T-cell (primary cell): ENCODE measurements at regions not wholly inside any gene's neighbourhood (a gene's known extent, or its start where the extent isn't known, plus 50 kb on each side); places are given as distances from the start of the nearest gene placed in this dataset.

Source experiments
- ATAC-seq, 4 experiments: fragments of 200-7000 bp in 3 of 4; fragments of 150-1000 bp in 1 of 4; cut with Tn5 transposase; replicated peaks in 1 of 4; 1 replicate in 3 of 4; 2 replicates in 1 of 4; pipeline ENCODE4 v1.10.0; 2021; ENCODE audit warnings: moderate library complexity in 3 of 4, mild to moderate bottlenecking in 2 of 4, moderate number of reproducible peaks in 1 of 4
- CTCF ChIA-PET, 2 donors: fragments of 300-600 bp; sonication (Branson Sonifier 250); formaldehyde crosslinking; loops; one replicate each; lab custom pipeline; 2022; ENCODE audit warnings: antibody characterized with exemption in 2 of 2; lab: Charles Lee
- POLR2A ChIA-PET, 2 donors: fragments of 300-600 bp; sonication (Branson Sonifier 250); formaldehyde crosslinking; loops; one replicate each; lab custom pipeline; 2022; ENCODE audit warnings: antibody characterized with exemption in 2 of 2; lab: Charles Lee
- DNase-seq, 35 experiments: peaks; one replicate each; pipeline versions ENCODE4 v3.0.0 to v3.0.0-alpha.2; 2013 to 2023
- H3K27ac ChIP-seq: one replicate; pipeline ENCODE4 v1.5.1; 2013; ENCODE audit warnings: low read length
- H3K27me3 ChIP-seq, 2 experiments: replicated peaks in 1 of 2; 1 replicate in 1 of 2; 2 replicates in 1 of 2; pipeline versions ENCODE4 v1.6.1 to v1.7.0; 2013; ENCODE audit warnings: low read length in 1 of 2, mixed read lengths in 1 of 2; ENCODE audit not compliant: control insufficient read depth in 2 of 2, insufficient read depth in 2 of 2; ENCODE audit errors: extremely low read depth in 1 of 2
- H3K36me3 ChIP-seq, 2 donors: 1 replicate in 1 of 2; 2 replicates in 1 of 2; pipeline versions ENCODE4 v1.6.1 to v1.7.0; 2013; ENCODE audit warnings: low read length in 1 of 2; ENCODE audit not compliant: control insufficient read depth in 2 of 2, insufficient read depth in 1 of 2; ENCODE audit errors: extremely low read depth in 1 of 2
- H3K4me1 ChIP-seq, 2 experiments: 1 replicate in 1 of 2; 2 replicates in 1 of 2; pipeline versions ENCODE4 v1.6.1 to v1.7.0; 2013; ENCODE audit warnings: low read length in 2 of 2, mixed read lengths in 1 of 2; ENCODE audit not compliant: insufficient read depth in 2 of 2, control insufficient read depth in 1 of 2; ENCODE audit errors: extremely low read depth in 1 of 2
- H3K4me3 ChIP-seq, 2 donors: 1 replicate in 1 of 2; 2 replicates in 1 of 2; pipeline versions ENCODE4 v1.5.1 to v1.7.0; 2013; ENCODE audit warnings: mild to moderate bottlenecking in 2 of 2, low read length in 1 of 2, moderate library complexity in 1 of 2; ENCODE audit not compliant: control insufficient read depth in 1 of 2; ENCODE audit errors: extremely low read depth in 1 of 2
- H3K9me3 ChIP-seq: 2 replicates; pipeline ENCODE4 v1.7.0; 2013
- H3K27ac Mint-ChIP-seq, 2 donors: one replicate each; pipeline ENCODE4 v1.8.0; 2020 to 2021; ENCODE audit warnings: mild to moderate bottlenecking in 2 of 2, mixed read lengths in 2 of 2
- H3K27me3 Mint-ChIP-seq, 2 donors: one replicate each; pipeline ENCODE4 v1.8.0; 2021 to 2022; ENCODE audit warnings: mixed read lengths in 2 of 2
- H3K36me3 Mint-ChIP-seq: one replicate; pipeline ENCODE4 v1.8.0; 2021; ENCODE audit warnings: mixed read lengths
- H3K4me1 Mint-ChIP-seq, 3 donors: one replicate each; pipeline ENCODE4 v1.8.0; 2020 to 2022; ENCODE audit warnings: mixed read lengths in 3 of 3, mild to moderate bottlenecking in 1 of 3
- H3K4me3 Mint-ChIP-seq, 3 donors: one replicate each; pipeline ENCODE4 v1.8.0; 2020 to 2022; ENCODE audit warnings: mild to moderate bottlenecking in 3 of 3, mixed read lengths in 3 of 3, moderate library complexity in 3 of 3
- H3K9me3 Mint-ChIP-seq, 3 donors: one replicate each; pipeline ENCODE4 v1.8.0; 2020 to 2022; ENCODE audit warnings: mixed read lengths in 3 of 3
- WGBS: methylation state at CpG from one replicate; pipeline ENCODE4 v1.1.5; 2013; ENCODE audit warnings: missing lambda C conversion rate; ENCODE audit not compliant: insufficient coverage; 5-methylcytosine and 5-hydroxymethylcytosine counted together

- POLR2A ChIA-PET: no interaction called here
- Mint-ChIP-seq H3K27ac (no peak overlapping the region), H3K9me3 (no peaks in the 10 kb centered on the region), H3K36me3 (no peaks in the 10 kb centered on the region), H3K27me3 (no peaks in the 10 kb centered on the region), H3K4me1 (peaks cover 16 to 41% (median 27%) of the 10 kb centered on the region in 3 donors), H3K4me3 (no peak overlapping the region)
- 59% methylated on average over 3 of the region's 4 CpGs for WGBS
- CTCF ChIA-PET: no interaction called here
- ATAC-seq: no peak
- Histone ChIP-seq H3K27ac (no peak overlapping the region), H3K4me3 (no peak overlapping the region), H3K36me3 (no peaks in the 10 kb centered on the region), H3K9me3 (no peaks in the 10 kb centered on the region), H3K4me1 (peaks cover 11 to 26% of the 10 kb centered on the region in 2 experiments), H3K27me3 (peaks cover 0 to 17% of the 10 kb centered on the region in 2 experiments)
- peak in 1 of 35 experiments; percentile 23 for DNase-seq
Observed at GRCh38 chr15:99502182-99502581, 63.6 kb upstream of the MEF2A start.

- peaks cover 15 to 42% (median 27%) of the 10 kb centered on the region in 3 donors for H3K4me1 Mint-ChIP-seq
- ChIA-PET CTCF (no interaction called here), POLR2A (no interaction called here)
- H3K4me1 ChIP-seq: peaks cover 11 to 29% of the 10 kb centered on the region in 2 experiments
- H3K9me3 ChIP-seq: no peaks in the 10 kb centered on the region
- H3K4me3 ChIP-seq: no peak overlapping the region
- no peaks in the 10 kb centered on the region for H3K36me3 Mint-ChIP-seq
- WGBS: 90% methylated on average over 5 of the region's 5 CpGs
- H3K36me3 ChIP-seq: no peaks in the 10 kb centered on the region
- H3K9me3 Mint-ChIP-seq: no peaks in the 10 kb centered on the region
- peaks cover 0 to 17% of the 10 kb centered on the region in 2 experiments for H3K27me3 ChIP-seq
- H3K27ac Mint-ChIP-seq: no peak overlapping the region
- DNase-seq: no peak
- H3K4me3 Mint-ChIP-seq: no peak overlapping the region
- H3K27me3 Mint-ChIP-seq: peaks cover 0 to under 1% of the 10 kb centered on the region in 2 donors
- H3K27ac ChIP-seq: no peak overlapping the region
- no peak for ATAC-seq
Observed at GRCh38 chr15:99502661-99503060, 63.1 kb upstream of the MEF2A start.

- peaks cover 0 to 1% of the 10 kb centered on the region in 2 donors for H3K27me3 Mint-ChIP-seq
- peaks cover 13 to 29% of the 10 kb centered on the region in 2 experiments for H3K4me1 ChIP-seq
- H3K27ac ChIP-seq: no peak overlapping the region
- WGBS: 84% methylated on average over 4 of the region's 11 CpGs
- DNase-seq: no peak
- H3K9me3 ChIP-seq: no peaks in the 10 kb centered on the region
- no peaks in the 10 kb centered on the region for H3K9me3 Mint-ChIP-seq
- peaks cover 15 to 46% (median 28%) of the 10 kb centered on the region in 3 donors for H3K4me1 Mint-ChIP-seq
- H3K27me3 ChIP-seq: peaks cover 0 to 20% of the 10 kb centered on the region in 2 experiments
- H3K27ac Mint-ChIP-seq: no peak overlapping the region
- ATAC-seq: no peak
- no peak overlapping the region for H3K4me3 Mint-ChIP-seq
- ChIA-PET POLR2A (no interaction called here), CTCF (no interaction called here)
- no peaks in the 10 kb centered on the region for H3K36me3 ChIP-seq
- H3K4me3 ChIP-seq: no peak overlapping the region
- H3K36me3 Mint-ChIP-seq: no peaks in the 10 kb centered on the region
Observed at GRCh38 chr15:99503411-99503810, 62.4 kb upstream of the MEF2A start.

- Mint-ChIP-seq H3K4me3 (no peak overlapping the region), H3K27ac (peak overlapping the region in 1 of 2 donors; percentile 23), H3K9me3 (no peaks in the 10 kb centered on the region), H3K4me1 (peaks cover 15 to 49% (median 31%) of the 10 kb centered on the region in 3 donors), H3K27me3 (peaks cover 0 to 1% of the 10 kb centered on the region in 2 donors), H3K36me3 (no peaks in the 10 kb centered on the region)
- H3K27me3 ChIP-seq: peaks cover 0 to 22% of the 10 kb centered on the region in 2 experiments
- CTCF ChIA-PET: no interaction called here
- 72% methylated on average over 6 of the region's 9 CpGs for WGBS
- DNase-seq (no peak), ATAC-seq (peak in 1 of 4 experiments; percentile 13)
- no peak overlapping the region for H3K4me3 ChIP-seq
- H3K36me3 ChIP-seq: no peaks in the 10 kb centered on the region
- H3K9me3 ChIP-seq: no peaks in the 10 kb centered on the region
- POLR2A ChIA-PET: no interaction called here
- H3K4me1 ChIP-seq: peaks cover 13 to 29% of the 10 kb centered on the region in 2 experiments
- H3K27ac ChIP-seq: no peak overlapping the region
Observed at GRCh38 chr15:99504071-99504822, 61.5 kb upstream of the MEF2A start.

- Histone ChIP-seq H3K27ac (no peak overlapping the region), H3K36me3 (no peaks in the 10 kb centered on the region), H3K4me1 (peaks cover 13 to 34% of the 10 kb centered on the region in 2 experiments), H3K27me3 (peaks cover 0 to 17% of the 10 kb centered on the region in 2 experiments), H3K4me3 (no peak overlapping the region), H3K9me3 (no peaks in the 10 kb centered on the region)
- Mint-ChIP-seq H3K4me1 (peaks cover 22 to 50% (median 37%) of the 10 kb centered on the region in 3 donors), H3K4me3 (no peak overlapping the region), H3K36me3 (no peaks in the 10 kb centered on the region), H3K27ac (no peak overlapping the region), H3K27me3 (peaks cover 0 to 1% of the 10 kb centered on the region in 2 donors), H3K9me3 (no peaks in the 10 kb centered on the region)
- 64% methylated on average over 4 of the region's 8 CpGs for WGBS
- ChIA-PET CTCF (no interaction called here), POLR2A (no interaction called here)
- peak in 1 of 4 experiments; percentile 36 for ATAC-seq
- no peak for DNase-seq
Observed at GRCh38 chr15:99504823-99505551, 60.8 kb upstream of the MEF2A start.

GRCh38 chr15:99506399-99506798 lies 59.4 kb upstream of the MEF2A start:
- Mint-ChIP-seq H3K4me3 (no peak overlapping the region), H3K36me3 (no peaks in the 10 kb centered on the region), H3K27ac (no peak overlapping the region), H3K4me1 (peaks cover 15 to 43% (median 35%) of the 10 kb centered on the region in 3 donors), H3K27me3 (peaks cover 0 to 1% of the 10 kb centered on the region in 2 donors), H3K9me3 (no peaks in the 10 kb centered on the region)
- WGBS: no CpG with 5 or more reads among the region's 3 CpGs
- Histone ChIP-seq H3K4me1 (peaks cover 7 to 25% of the 10 kb centered on the region in 2 experiments), H3K9me3 (no peaks in the 10 kb centered on the region), H3K27me3 (peaks cover 0 to 17% of the 10 kb centered on the region in 2 experiments), H3K4me3 (no peak overlapping the region), H3K27ac (no peak overlapping the region), H3K36me3 (no peaks in the 10 kb centered on the region)
- ChIA-PET POLR2A (no interaction called here), CTCF (interaction anchor here in 1 of 2 donors (0.7 kb wide), 1 partner anchor 67 kb away, joined by 4 read pairs; no protein-coding TSS in a partner anchor)
- DNase-seq: no peak
- ATAC-seq: no peak
